ENCODE measurements at regions not wholly inside any gene's neighbourhood (a gene's known extent, or its start where the extent isn't known, plus 50 kb on each side); places are given as distances from the start of the nearest gene placed in this dataset.

DNA sequence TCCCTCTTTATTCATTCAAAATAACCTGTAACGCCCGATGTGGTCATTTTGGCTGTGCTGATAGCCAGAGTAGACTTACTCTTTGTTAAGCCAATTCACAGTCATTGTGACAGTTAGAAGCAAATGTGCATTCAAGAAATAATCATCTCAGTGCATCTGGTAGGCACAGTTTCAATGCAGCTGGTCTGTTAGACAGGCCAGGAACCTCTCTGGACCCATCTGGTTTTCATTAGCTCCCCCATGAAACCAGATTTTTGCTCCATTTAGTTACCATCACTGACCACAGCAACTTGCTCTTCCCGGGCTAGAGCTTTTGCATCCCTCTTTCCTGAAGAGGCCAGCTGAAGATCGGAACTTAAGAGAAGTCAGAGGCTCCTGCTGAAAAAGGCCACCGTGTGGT, 284.2 kb downstream of the NSG2 start:
- Histone ChIP-seq H3K27me3 (ENCODE audit: insufficient read depth, low read length, poor library complexity, severe bottlenecking) (no peaks in the 10 kb centered on the region), H3K36me3 (ENCODE audit: insufficient read depth, low read length) (no peaks in the 10 kb centered on the region), H3K4me1 (ENCODE audit: insufficient read depth, low read length, poor library complexity, severe bottlenecking) (no peaks in the 10 kb centered on the region), H3K4me2 (ENCODE audit: low read depth, low read length, poor library complexity, severe bottlenecking) (no peak overlapping the region), H2AFZ (ENCODE audit: low read length) (no peak overlapping the region), H4K20me1 (ENCODE audit: insufficient read depth, low read length, poor library complexity, severe bottlenecking) (no peaks in the 10 kb centered on the region), H3K4me3 (ENCODE audit: low read length, poor library complexity, severe bottlenecking) (no peak overlapping the region), H3K9me3 (ENCODE audit: insufficient read depth, low read depth, low read length) (no peaks in the 10 kb centered on the region), H3K9ac (ENCODE audit: low read depth, low read length, poor library complexity, severe bottlenecking) (no peak overlapping the region), H3K79me2 (ENCODE audit: insufficient read depth, low read length) (no peaks in the 10 kb centered on the region), H3F3A (ENCODE audit: low read depth) (no peaks in the 10 kb centered on the region), H3K9me2 (replicated peaks; ENCODE audit: low read depth, low read length) (no peaks in the 10 kb centered on the region)
- TF ChIP-seq CTCF (conservative IDR thresholded peaks at IDR 0.05; ENCODE audit: low read length) (no peak), EZH2phosphoT487 (IDR thresholded peaks at IDR 0.05; ENCODE audit: borderline replicate concordance) (no peak)

DNA sequence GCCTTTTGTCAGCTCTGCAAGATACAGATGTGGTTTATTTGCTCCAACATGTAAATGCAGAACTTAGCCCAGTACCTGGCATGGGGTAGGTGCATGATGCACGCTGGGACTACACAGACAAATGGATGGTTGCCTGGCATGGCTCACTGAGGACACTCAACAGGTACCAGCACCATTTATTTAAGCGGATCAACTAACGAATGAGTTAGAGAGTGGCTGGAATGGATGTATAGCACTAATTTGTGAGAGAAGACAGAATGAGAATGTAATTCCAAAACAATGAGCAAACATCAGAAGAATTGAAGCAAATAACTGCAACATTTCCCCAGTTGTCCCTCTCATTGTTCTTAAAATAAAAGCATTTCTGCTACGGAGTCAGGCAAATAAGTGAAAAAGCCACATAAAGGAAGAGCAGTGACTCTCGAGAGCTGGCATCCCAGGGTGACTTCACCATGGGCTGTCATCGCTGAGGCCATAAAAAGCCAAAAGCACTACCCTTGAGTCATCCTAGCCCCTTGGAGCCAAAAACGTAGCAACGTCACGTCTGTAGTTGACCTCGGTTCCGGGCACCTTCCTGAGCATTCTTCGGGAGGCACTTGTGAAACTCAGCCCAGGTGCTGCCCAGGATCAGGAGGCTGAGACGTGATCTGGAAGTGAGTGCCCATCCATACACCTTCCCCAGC, 290.3 kb downstream of the NSG2 start:
- H3K4me3 ChIP-seq (ENCODE audit: low read length, poor library complexity, severe bottlenecking), result no peak overlapping the region

DNA sequence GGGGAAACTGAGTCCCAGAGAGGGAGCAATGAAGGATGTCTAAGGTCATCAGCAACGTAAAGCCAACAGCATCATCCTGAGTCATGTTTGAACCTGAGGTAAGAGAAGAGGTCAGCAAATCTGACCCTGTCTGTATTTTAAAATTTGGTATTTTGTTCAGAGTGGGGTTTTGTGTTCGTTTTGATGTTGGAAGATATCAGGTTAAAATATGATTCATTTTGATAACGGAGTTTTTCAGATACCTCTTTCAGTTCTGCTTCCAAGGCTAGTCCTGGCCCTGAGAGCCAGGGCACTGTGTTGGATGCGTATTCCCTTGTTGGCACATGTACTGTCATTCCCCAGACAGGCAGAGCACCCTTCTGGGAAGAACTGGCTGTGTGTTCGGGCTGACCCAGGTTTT, 291.0 kb downstream of the NSG2 start:
- Histone ChIP-seq H3K4me3 (ENCODE audit: low read length, poor library complexity, severe bottlenecking) (no peak overlapping the region), H3K27me3 (ENCODE audit: insufficient read depth, low read length, poor library complexity, severe bottlenecking) (no peaks in the 10 kb centered on the region), H3K4me2 (ENCODE audit: low read depth, low read length, poor library complexity, severe bottlenecking) (no peak overlapping the region), H4K20me1 (ENCODE audit: insufficient read depth, low read length, poor library complexity, severe bottlenecking) (no peaks in the 10 kb centered on the region), H3K36me3 (ENCODE audit: insufficient read depth, low read length) (no peaks in the 10 kb centered on the region), H3K9me3 (ENCODE audit: insufficient read depth, low read depth, low read length) (no peaks in the 10 kb centered on the region), H3K79me2 (ENCODE audit: insufficient read depth, low read length) (no peaks in the 10 kb centered on the region), H3K9ac (ENCODE audit: low read depth, low read length, poor library complexity, severe bottlenecking) (no peak overlapping the region), H3F3A (ENCODE audit: low read depth) (no peaks in the 10 kb centered on the region), H3K4me1 (ENCODE audit: insufficient read depth, low read length, poor library complexity, severe bottlenecking) (no peaks in the 10 kb centered on the region), H2AFZ (ENCODE audit: low read length) (no peak overlapping the region), H3K9me2 (replicated peaks; ENCODE audit: low read depth, low read length) (no peaks in the 10 kb centered on the region)
- no peak for TF ChIP-seq CTCF (conservative IDR thresholded peaks at IDR 0.05; ENCODE audit: low read length)
- no peak for TF ChIP-seq EZH2phosphoT487 (IDR thresholded peaks at IDR 0.05; ENCODE audit: borderline replicate concordance)

More for the DNA sequence above, 290.3 kb downstream of the NSG2 start:
- Histone ChIP-seq H3K79me2 (ENCODE audit: insufficient read depth, low read length) (no peaks in the 10 kb centered on the region), H3K36me3 (ENCODE audit: insufficient read depth, low read length) (no peaks in the 10 kb centered on the region), H3K9me3 (ENCODE audit: insufficient read depth, low read depth, low read length) (no peaks in the 10 kb centered on the region), H3F3A (ENCODE audit: low read depth) (no peaks in the 10 kb centered on the region), H3K27me3 (ENCODE audit: insufficient read depth, low read length, poor library complexity, severe bottlenecking) (no peaks in the 10 kb centered on the region), H3K4me1 (ENCODE audit: insufficient read depth, low read length, poor library complexity, severe bottlenecking) (no peaks in the 10 kb centered on the region), H3K4me2 (ENCODE audit: low read depth, low read length, poor library complexity, severe bottlenecking) (no peak overlapping the region), H3K9ac (ENCODE audit: low read depth, low read length, poor library complexity, severe bottlenecking) (no peak overlapping the region), H3K9me2 (replicated peaks; ENCODE audit: low read depth, low read length) (no peaks in the 10 kb centered on the region), H2AFZ (ENCODE audit: low read length) (no peak overlapping the region), H4K20me1 (ENCODE audit: insufficient read depth, low read length, poor library complexity, severe bottlenecking) (no peaks in the 10 kb centered on the region)
- TF ChIP-seq EZH2phosphoT487 (IDR thresholded peaks at IDR 0.05; ENCODE audit: borderline replicate concordance), result no peak
- no peak for TF ChIP-seq CTCF (conservative IDR thresholded peaks at IDR 0.05; ENCODE audit: low read length)

Measured in Loucy (cell line).